K562 (cell line): ENCODE measurements at regions not wholly inside any gene's neighbourhood (a gene's known extent, or its start where the extent isn't known, plus 50 kb on each side); places are given as distances from the start of the nearest gene placed in this dataset.
A peak's percentile ranks its signal among the peaks of the same experiment; 100 is the strongest.

ENCODE experiments used
- ETV5 ChIP-seq: sonication (generic); formaldehyde crosslinking; IDR thresholded peaks from 2 replicates; pipeline ENCODE4 v1.4.0; 2020; ENCODE audit warnings: low read depth, mild to moderate bottlenecking, missing genetic modification reagents
- MCM5 ChIP-seq: fragments of 450-650 bp; IDR thresholded peaks from 2 replicates; pipeline ENCODE4 v1.6.1; 2016; ENCODE audit warnings: low read depth
- PATZ1 ChIP-seq: fragments of 250-450 bp; sonication (Bioruptor Pico); IDR thresholded peaks from 2 replicates; pipeline ENCODE4 v1.5.0; 2020; ENCODE audit warnings: mild to moderate bottlenecking, borderline replicate concordance
- RFX5 ChIP-seq: IDR thresholded peaks from 2 replicates; pipeline ENCODE4 v1.6.1; 2011; ENCODE audit warnings: low read depth, mild to moderate bottlenecking, improper control_type of control experiment, low read length
- ZBTB1 ChIP-seq: sonication (generic); formaldehyde crosslinking; IDR thresholded peaks from 2 replicates; pipeline ENCODE4 v1.8.1; 2023; ENCODE audit warnings: missing genetic modification reagents, low read depth, mild to moderate bottlenecking, borderline replicate concordance
- TF ChIP-seq, protein P1 (sequence below), 2 experiments: fragments of 450-650 bp; IDR thresholded peaks; 2 replicates each; pipeline ENCODE4 v1.6.1; 2016; ENCODE audit warnings: mild to moderate bottlenecking in 2 of 2, borderline replicate concordance in 1 of 2, low read depth in 1 of 2, moderate library complexity in 1 of 2

GRCh38 chr1:201676197-201676596 is 137.3 kb downstream of the NAV1 start (continued):
- TF ChIP-seq, protein P1, sequence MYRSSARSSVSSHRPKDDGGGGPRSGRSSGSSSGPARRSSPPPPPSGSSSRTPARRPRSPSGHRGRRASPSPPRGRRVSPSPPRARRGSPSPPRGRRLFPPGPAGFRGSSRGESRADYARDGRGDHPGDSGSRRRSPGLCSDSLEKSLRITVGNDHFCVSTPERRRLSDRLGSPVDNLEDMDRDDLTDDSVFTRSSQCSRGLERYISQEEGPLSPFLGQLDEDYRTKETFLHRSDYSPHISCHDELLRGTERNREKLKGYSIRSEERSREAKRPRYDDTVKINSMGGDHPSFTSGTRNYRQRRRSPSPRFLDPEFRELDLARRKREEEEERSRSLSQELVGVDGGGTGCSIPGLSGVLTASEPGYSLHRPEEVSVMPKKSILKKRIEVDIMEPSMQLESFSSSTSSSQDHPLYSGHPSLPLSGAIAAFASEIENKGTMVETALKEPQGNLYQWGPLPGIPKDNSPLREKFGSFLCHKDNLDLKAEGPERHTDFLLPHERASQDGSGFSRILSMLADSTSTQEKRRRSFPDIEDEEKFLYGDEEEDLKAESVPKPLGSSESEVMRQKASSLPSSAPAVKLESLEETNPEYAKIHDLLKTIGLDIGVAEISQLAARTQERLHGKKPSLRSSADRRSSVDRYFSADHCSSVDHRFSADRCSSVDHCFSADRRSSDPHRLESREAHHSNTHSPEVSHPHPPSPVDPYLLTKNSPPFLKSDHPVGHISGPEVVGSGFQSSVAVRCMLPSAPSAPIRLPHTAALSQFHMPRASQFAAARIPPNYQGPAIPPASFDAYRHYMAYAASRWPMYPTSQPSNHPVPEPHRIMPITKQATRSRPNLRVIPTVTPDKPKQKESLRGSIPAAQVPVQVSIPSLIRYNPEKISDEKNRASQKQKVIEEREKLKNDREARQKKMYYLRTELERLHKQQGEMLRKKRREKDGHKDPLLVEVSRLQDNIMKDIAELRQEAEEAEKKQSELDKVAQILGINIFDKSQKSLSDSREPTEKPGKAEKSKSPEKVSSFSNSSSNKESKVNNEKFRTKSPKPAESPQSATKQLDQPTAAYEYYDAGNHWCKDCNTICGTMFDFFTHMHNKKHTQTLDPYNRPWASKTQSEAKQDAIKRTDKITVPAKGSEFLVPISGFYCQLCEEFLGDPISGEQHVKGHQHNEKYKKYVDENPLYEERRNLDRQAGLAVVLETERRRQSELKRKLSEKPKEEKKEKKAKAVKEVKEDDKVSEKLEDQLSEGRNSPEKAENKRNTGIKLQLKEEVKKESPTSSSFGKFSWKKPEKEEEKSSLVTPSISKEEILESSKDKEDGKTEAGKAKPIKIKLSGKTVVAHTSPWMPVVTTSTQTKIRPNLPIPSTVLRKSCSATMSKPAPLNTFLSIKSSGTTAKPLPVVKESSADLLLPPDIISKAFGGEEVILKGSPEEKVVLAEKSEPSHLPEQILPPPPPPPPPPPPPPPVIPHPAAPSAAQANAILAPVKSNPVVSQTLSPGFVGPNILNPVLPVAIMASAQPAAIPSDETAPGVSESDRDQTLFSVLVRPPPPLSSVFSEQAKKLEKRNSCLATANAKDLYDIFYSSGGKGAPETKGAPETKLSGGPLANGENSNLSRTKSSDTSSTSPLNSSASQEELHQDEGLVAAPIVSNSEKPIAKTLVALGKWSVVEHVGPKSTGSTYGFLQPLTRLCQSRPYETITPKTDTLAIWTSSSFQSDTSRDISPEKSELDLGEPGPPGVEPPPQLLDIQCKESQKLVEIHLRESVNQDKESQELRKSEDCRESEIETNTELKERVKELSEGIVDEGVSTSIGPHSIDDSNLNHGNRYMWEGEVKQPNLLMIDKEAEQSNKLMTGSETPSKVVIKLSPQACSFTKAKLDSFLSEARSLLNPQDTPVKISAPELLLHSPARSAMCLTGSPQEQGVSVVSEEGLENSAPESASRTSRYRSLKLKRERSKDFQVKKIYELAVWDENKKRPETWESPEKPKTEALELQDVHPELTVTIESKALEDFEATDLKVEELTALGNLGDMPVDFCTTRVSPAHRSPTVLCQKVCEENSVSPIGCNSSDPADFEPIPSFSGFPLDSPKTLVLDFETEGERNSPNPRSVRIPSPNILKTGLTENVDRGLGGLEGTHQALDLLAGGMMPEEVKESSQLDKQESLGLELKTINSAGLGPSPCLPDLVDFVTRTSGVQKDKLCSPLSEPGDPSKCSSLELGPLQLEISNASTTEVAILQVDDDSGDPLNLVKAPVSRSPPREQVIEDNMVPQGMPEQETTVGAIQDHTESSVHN (IDR thresholded peaks at IDR 0.05; ENCODE audit: borderline replicate concordance in 1 of 2, low read depth in 1 of 2), result no peak
- TF ChIP-seq ZBTB1 (CRISPR knock-in tag) (peak; percentile 33; the same call in 1 of the 2 replicates), PATZ1 (CRISPR knock-in tag) (no peak), ETV5 (CRISPR knock-in tag) (no peak), RFX5 (no peak), MCM5 (no peak)
